ENCODE measurements at regions not wholly inside any gene's neighbourhood (a gene's known extent, or its start where the extent isn't known, plus 50 kb on each side); places are given as distances from the start of the nearest gene placed in this dataset.

DNA sequence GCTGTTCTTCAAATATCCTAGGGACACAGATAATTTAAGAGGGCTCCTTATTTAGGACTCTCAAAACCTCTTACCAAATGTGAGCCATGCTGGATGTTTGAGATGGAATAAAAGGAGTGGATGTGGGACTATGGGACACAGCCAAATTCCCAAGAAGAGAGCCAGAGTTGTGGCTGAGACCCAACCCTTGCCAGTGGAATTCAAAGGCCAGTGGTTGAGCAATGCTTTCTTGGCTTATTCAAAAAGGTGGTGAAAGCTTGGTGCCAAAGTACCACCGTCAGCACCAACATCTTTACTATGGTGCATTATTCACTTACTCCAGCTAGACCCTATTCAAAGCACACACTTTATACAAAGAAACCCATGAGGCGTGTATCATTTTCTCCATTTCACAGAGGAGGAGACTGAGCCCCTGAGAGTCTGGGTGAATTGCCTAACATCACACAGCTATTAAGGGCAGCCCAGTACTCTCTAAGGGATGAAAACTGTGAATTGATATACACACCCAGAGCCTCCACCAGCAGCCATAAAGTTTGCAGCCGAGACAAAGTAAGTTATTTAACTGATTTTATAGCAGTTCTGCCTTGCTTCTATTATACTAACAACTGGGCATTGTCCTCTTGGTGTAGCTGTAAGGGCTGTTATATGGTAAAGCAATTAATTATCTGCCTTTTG is 391.7 kb downstream of the ACTL7B start (continued):
- TF ChIP-seq KDM4B (CRISPR knock-in tag; IDR thresholded peaks at IDR 0.05) (no peak), ZKSCAN1 (IDR thresholded peaks at IDR 0.05; ENCODE audit: low read length) (no peak), ZNF615 (CRISPR knock-in tag; IDR thresholded peaks at IDR 0.05; ENCODE audit: borderline replicate concordance) (no peak)

- BruUV-seq (replicated peaks): no TSS peak
- no peaks in the 10 kb centered on the region for H3K36me3 ChIP-seq (replicated peaks in 1 of 2; ENCODE audit: control insufficient read depth in 1 of 2, insufficient read depth in 2 of 2, low read length in 2 of 2)
- H3K27ac ChIP-seq (ENCODE audit: extremely low read length, insufficient read depth, low read length): no peak overlapping the region
- no peak overlapping the region for H3K4me3 ChIP-seq (replicated peaks in 1 of 3; ENCODE audit: insufficient read depth in 1 of 3, low read depth in 2 of 3, low read length in 3 of 3)
- ChIA-PET CTCF (ENCODE audit: low intra/inter-chr PET ratio, low total read pairs) (no interaction called here), POLR2A (no interaction called here)
- FAIRE-seq (no peak), DNase-seq (ENCODE audit: low spot score) (no peak), ATAC-seq (no peak)
- in situ Hi-C loops (cut with HindIII; ENCODE audit: extremely low pct_ligation_motif_present, low pct_unique_long_range_greater_than_20kb): no loop called here
- TF ChIP-seq SRF (IDR thresholded peaks at IDR 0.05; ENCODE audit: low read depth, low read length) (no peak), THAP11 (CRISPR knock-in tag; IDR thresholded peaks at IDR 0.05) (no peak), RAD21 (CRISPR knock-in tag; IDR thresholded peaks at IDR 0.05) (no peak), RELA (CRISPR knock-in tag; IDR thresholded peaks at IDR 0.05) (no peak), PRDM10 (CRISPR knock-in tag; IDR thresholded peaks at IDR 0.05; ENCODE audit: low read depth) (no peak), SIX4 (CRISPR knock-in tag; IDR thresholded peaks at IDR 0.05) (no peak), NR2C2 (CRISPR knock-in tag; IDR thresholded peaks at IDR 0.05; ENCODE audit: borderline replicate concordance) (no peak), ZFAT (CRISPR knock-in tag; conservative IDR thresholded peaks at IDR 0.05) (no peak), STAT5B (CRISPR knock-in tag; IDR thresholded peaks at IDR 0.05) (no peak), RNF2 (conservative IDR thresholded peaks at IDR 0.05; ENCODE audit: low read depth) (no peak), ZNF292 (CRISPR knock-in tag; IDR thresholded peaks at IDR 0.05; ENCODE audit: borderline replicate concordance, low read depth) (no peak), TFAP4 (IDR thresholded peaks at IDR 0.05; ENCODE audit: borderline replicate concordance, low read depth) (no peak), ZNF788 (CRISPR knock-in tag; IDR thresholded peaks at IDR 0.05; ENCODE audit: borderline replicate concordance) (no peak)
- TF ChIP-seq, protein P1, sequence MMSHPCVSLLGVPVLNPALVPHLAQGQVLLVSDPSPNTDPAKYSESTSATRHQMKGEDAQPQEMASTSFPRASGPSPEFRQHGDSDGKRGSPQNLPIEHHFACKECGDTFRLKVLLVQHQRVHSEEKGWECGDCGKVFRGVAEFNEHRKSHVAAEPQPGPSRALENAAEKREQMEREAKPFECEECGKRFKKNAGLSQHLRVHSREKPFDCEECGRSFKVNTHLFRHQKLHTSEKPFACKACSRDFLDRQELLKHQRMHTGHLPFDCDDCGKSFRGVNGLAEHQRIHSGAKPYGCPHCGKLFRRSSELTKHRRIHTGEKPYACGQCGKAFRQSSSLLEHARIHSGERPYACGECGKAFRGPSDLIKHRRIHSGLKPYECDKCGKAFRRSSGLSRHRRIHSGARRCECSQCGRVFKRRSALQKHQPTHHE (CRISPR knock-in tag; IDR thresholded peaks at IDR 0.05; ENCODE audit: borderline replicate concordance): no peak
- TF ChIP-seq, protein P2, sequence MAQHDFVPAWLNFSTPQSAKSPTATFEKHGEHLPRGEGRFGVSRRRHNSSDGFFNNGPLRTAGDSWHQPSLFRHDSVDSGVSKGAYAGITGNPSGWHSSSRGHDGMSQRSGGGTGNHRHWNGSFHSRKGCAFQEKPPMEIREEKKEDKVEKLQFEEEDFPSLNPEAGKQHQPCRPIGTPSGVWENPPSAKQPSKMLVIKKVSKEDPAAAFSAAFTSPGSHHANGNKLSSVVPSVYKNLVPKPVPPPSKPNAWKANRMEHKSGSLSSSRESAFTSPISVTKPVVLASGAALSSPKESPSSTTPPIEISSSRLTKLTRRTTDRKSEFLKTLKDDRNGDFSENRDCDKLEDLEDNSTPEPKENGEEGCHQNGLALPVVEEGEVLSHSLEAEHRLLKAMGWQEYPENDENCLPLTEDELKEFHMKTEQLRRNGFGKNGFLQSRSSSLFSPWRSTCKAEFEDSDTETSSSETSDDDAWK (CRISPR knock-in tag; IDR thresholded peaks at IDR 0.05): no peak
- H3K9me3 ChIP-seq (ENCODE audit: low read length): no peaks in the 10 kb centered on the region
- no peaks in the 10 kb centered on the region for H3K27me3 ChIP-seq (ENCODE audit: control insufficient read depth in 1 of 2, insufficient read depth in 2 of 2, low read length in 2 of 2)
- no peak overlapping the region for H3K4me2 ChIP-seq (ENCODE audit: low read depth, low read length)
- WGBS (ENCODE audit: low lambda C conversion rate): 66% methylated on average over 2 of the region's 2 CpGs
- intact Hi-C loops (cut with micrococcal nuclease; ENCODE audit: unreplicated experiment): no loop called here
- H3K4me1 ChIP-seq (ENCODE audit: insufficient read depth, low read length): no peaks in the 10 kb centered on the region
- H2AFZ ChIP-seq (ENCODE audit: low read length): no peak overlapping the region
- no peaks in the 10 kb centered on the region for H3K79me2 ChIP-seq (ENCODE audit: insufficient read depth, low read length)
- no peaks in the 10 kb centered on the region for H4K20me1 ChIP-seq (ENCODE audit: insufficient read depth, low read length)
- no peak overlapping the region for H3K9ac ChIP-seq (ENCODE audit: insufficient read depth, low read depth, low read length)
Observed at GRCh38 chr9:108456903-108457302, 398.9 kb downstream of the ACTL7B start.

Data from HepG2 (cell line).